ENCODE measurements at regions not wholly inside any gene's neighbourhood (a gene's known extent, or its start where the extent isn't known, plus 50 kb on each side); places are given as distances from the start of the nearest gene placed in this dataset.

DNA sequence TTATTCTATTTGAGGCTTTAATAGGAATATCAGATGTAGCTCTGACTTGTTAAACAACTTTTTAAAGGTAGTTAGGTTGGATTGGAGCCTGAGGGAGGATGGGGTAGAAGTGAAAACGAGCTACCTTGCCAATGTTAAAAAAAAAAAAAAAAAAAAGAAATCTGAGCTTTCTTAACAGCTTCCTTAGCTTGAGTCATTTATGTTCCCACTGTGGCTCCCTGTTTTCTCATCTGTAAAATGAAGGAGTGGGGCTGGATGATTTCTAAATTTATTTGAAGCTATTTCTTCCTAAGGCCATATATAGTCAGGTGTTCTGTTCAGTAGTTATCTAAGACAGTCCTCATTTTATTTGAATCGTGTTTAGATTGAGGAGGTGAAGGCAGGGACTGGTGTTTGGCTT lies 105.7 kb downstream of the EDEM1 start:
- Histone ChIP-seq H3K4me1 (ENCODE audit: insufficient read depth, low read length, poor library complexity, severe bottlenecking) (peaks cover 6% of the 10 kb centered on the region), H3K9me3 (ENCODE audit: low read length) (no peaks in the 10 kb centered on the region), H3K4me3 (ENCODE audit: low read depth, low read length, poor library complexity, severe bottlenecking) (no peak overlapping the region), H3K79me2 (ENCODE audit: insufficient read depth, low read depth, low read length) (no peaks in the 10 kb centered on the region), H3K36me3 (ENCODE audit: insufficient read depth, low read length) (no peaks in the 10 kb centered on the region), H3K9me2 (ENCODE audit: insufficient read depth, low read length) (no peaks in the 10 kb centered on the region), H3K27ac (ENCODE audit: low read depth, low read length, poor library complexity, severe bottlenecking) (no peak overlapping the region), H3K4me2 (ENCODE audit: low read length) (no peak overlapping the region), H4K20me1 (ENCODE audit: insufficient read depth, low read length) (no peaks in the 10 kb centered on the region), H2AFZ (ENCODE audit: low read length) (no peak overlapping the region)
- BruUV-seq (replicated peaks): no TSS peak
- intact Hi-C loops (cut with micrococcal nuclease; ENCODE audit: unreplicated experiment): no loop called here
- no peak for DNase-seq (ENCODE audit: low spot score)
- ChIA-PET CTCF (ENCODE audit: unreplicated experiment) (interaction anchor here (0.6 kb wide), 2 partner anchors 276 to 441 kb away, joined by 3 read pairs; no protein-coding TSS in a partner anchor), POLR2A (interaction anchor here (0.6 to 2.1 kb wide), 3 partner anchors 16 to 70 kb away, joined by 3 to 12 read pairs (median 4); no protein-coding TSS in a partner anchor)
- no peak for TF ChIP-seq EZH2phosphoT487 (IDR thresholded peaks at IDR 0.05; ENCODE audit: borderline replicate concordance, low read depth, low read length)
- TF ChIP-seq, protein P1, sequence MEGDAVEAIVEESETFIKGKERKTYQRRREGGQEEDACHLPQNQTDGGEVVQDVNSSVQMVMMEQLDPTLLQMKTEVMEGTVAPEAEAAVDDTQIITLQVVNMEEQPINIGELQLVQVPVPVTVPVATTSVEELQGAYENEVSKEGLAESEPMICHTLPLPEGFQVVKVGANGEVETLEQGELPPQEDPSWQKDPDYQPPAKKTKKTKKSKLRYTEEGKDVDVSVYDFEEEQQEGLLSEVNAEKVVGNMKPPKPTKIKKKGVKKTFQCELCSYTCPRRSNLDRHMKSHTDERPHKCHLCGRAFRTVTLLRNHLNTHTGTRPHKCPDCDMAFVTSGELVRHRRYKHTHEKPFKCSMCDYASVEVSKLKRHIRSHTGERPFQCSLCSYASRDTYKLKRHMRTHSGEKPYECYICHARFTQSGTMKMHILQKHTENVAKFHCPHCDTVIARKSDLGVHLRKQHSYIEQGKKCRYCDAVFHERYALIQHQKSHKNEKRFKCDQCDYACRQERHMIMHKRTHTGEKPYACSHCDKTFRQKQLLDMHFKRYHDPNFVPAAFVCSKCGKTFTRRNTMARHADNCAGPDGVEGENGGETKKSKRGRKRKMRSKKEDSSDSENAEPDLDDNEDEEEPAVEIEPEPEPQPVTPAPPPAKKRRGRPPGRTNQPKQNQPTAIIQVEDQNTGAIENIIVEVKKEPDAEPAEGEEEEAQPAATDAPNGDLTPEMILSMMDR (conservative IDR thresholded peaks at IDR 0.05; ENCODE audit: low read length): no peak

DNA sequence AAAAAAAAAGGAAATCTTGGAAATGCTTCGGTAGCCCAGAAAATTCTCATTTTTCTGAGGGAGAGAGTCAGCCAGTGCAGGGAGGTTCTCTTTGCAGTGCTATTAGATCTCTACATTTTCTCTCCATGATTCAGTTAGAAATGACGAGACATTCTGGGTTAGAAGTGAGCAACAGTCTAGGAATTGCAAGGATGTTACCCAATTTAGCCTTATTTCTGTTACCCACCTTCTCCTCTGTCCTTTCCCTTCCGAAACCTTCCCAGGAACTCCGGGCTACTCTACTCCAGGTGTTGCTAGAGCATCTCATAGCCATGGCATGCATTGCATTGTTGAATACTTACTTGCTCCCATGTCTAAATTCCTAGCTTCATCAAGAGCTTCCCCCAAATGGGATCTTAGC lies 106.8 kb downstream of the EDEM1 start:
- Histone ChIP-seq H2AFZ (ENCODE audit: low read length) (no peak overlapping the region), H3K9me2 (ENCODE audit: insufficient read depth, low read length) (no peaks in the 10 kb centered on the region), H3K4me1 (ENCODE audit: insufficient read depth, low read length, poor library complexity, severe bottlenecking) (peaks cover 17% of the 10 kb centered on the region), H3K27ac (ENCODE audit: low read depth, low read length, poor library complexity, severe bottlenecking) (no peak overlapping the region), H3K9me3 (ENCODE audit: low read length) (no peaks in the 10 kb centered on the region), H4K20me1 (ENCODE audit: insufficient read depth, low read length) (no peaks in the 10 kb centered on the region), H3K79me2 (ENCODE audit: insufficient read depth, low read depth, low read length) (no peaks in the 10 kb centered on the region), H3K4me2 (ENCODE audit: low read length) (no peak overlapping the region), H3K36me3 (ENCODE audit: insufficient read depth, low read length) (no peaks in the 10 kb centered on the region), H3K4me3 (ENCODE audit: low read depth, low read length, poor library complexity, severe bottlenecking) (no peak overlapping the region)
- DNase-seq (ENCODE audit: low spot score): no peak
- TF ChIP-seq, protein P1 (conservative IDR thresholded peaks at IDR 0.05; ENCODE audit: low read length): no peak
- no peak for TF ChIP-seq EZH2phosphoT487 (IDR thresholded peaks at IDR 0.05; ENCODE audit: borderline replicate concordance, low read depth, low read length)
- intact Hi-C loops (cut with micrococcal nuclease; ENCODE audit: unreplicated experiment): no loop called here
- ChIA-PET POLR2A (no interaction called here), CTCF (ENCODE audit: unreplicated experiment) (no interaction called here)
- BruUV-seq (replicated peaks): no TSS peak

DNA sequence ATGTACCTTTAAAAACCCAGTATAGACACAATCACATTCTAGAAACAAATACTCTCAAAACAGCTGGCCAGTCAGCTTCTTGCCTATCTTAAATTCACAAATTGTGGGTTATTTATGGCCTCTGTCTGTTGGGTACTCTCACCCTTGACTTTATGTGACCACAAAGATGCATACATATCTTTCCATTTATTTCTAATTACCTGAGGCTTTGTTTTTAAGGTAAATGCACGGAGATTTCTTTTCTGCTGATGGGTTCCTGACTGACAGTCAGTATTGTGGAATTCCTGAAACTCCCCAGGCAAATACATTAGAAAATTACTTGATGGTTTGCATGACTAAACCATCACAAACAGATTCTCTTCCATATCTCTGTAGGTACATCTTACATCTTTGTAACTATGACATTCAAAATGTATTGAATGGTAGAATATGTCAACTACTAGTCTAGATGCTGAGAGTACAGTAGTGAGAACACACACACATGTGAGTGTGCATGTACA lies 107.7 kb downstream of the EDEM1 start:
- Histone ChIP-seq H3K27ac (ENCODE audit: low read depth, low read length, poor library complexity, severe bottlenecking) (no peak overlapping the region), H3K36me3 (ENCODE audit: insufficient read depth, low read length) (no peaks in the 10 kb centered on the region), H3K9me3 (ENCODE audit: low read length) (no peaks in the 10 kb centered on the region), H4K20me1 (ENCODE audit: insufficient read depth, low read length) (no peaks in the 10 kb centered on the region), H3K4me1 (ENCODE audit: insufficient read depth, low read length, poor library complexity, severe bottlenecking) (peaks cover 17% of the 10 kb centered on the region), H3K4me2 (ENCODE audit: low read length) (no peak overlapping the region), H3K79me2 (ENCODE audit: insufficient read depth, low read depth, low read length) (no peaks in the 10 kb centered on the region), H3K4me3 (ENCODE audit: low read depth, low read length, poor library complexity, severe bottlenecking) (no peak overlapping the region), H3K9me2 (ENCODE audit: insufficient read depth, low read length) (no peaks in the 10 kb centered on the region), H2AFZ (ENCODE audit: low read length) (no peak overlapping the region)
- ChIA-PET CTCF (ENCODE audit: unreplicated experiment) (no interaction called here), POLR2A (no interaction called here)
- no TSS peak for BruUV-seq (replicated peaks)
- no peak for DNase-seq (ENCODE audit: low spot score)
- intact Hi-C loops (cut with micrococcal nuclease; ENCODE audit: unreplicated experiment): no loop called here
- no peak for TF ChIP-seq EZH2phosphoT487 (IDR thresholded peaks at IDR 0.05; ENCODE audit: borderline replicate concordance, low read depth, low read length)
- TF ChIP-seq, protein P1 (conservative IDR thresholded peaks at IDR 0.05; ENCODE audit: low read length): no peak

Measured in OCI-LY7 (cell line).